ENCODE measurements at regions not wholly inside any gene's neighbourhood (a gene's known extent, or its start where the extent isn't known, plus 50 kb on each side); places are given as distances from the start of the nearest gene placed in this dataset.
"Not testable (repeated sequence)": the region's sequence is repeated elsewhere in the genome, so short reads cannot be mapped to it uniquely, and the experiment has no call there.

GRCh38 chr2:111375320-111375883, 254.7 kb downstream of the BCL2L11 start:
- TF ChIP-seq CTCF (IDR thresholded peaks at IDR 0.05 in 2 of 3, conservative IDR thresholded peaks at IDR 0.05 in 1 of 3; ENCODE audit: borderline replicate concordance in 1 of 3, insufficient read depth in 1 of 3, low read depth in 2 of 3, low read length in 2 of 3); POLR2A (IDR thresholded peaks at IDR 0.05; ENCODE audit: borderline replicate concordance, extremely low read depth, insufficient read depth, insufficient read length); YY1 (IDR thresholded peaks at IDR 0.05; ENCODE audit: extremely low read depth, insufficient replicate concordance, low read depth, low read length); SRF (IDR thresholded peaks at IDR 0.05; ENCODE audit: low read depth); ZNF274 (IDR thresholded peaks at IDR 0.05; ENCODE audit: low read depth, low read length): not testable (repeated sequence)

All from HCT116 (cell line).